BJ (cell line): ENCODE measurements at regions not wholly inside any gene's neighbourhood (a gene's known extent, or its start where the extent isn't known, plus 50 kb on each side); places are given as distances from the start of the nearest gene placed in this dataset.

Experiments used
- CTCF ChIA-PET: fragments of 350-600 bp; formaldehyde crosslinking; extraction: SDS; loops from one replicate; lab custom pipeline; 2021; ENCODE audit warnings: antibody characterized with exemption, inconsistent platforms; lab: Yijun Ruan, JAX
- POLR2A ChIA-PET: fragments of 300-600 bp; sonication (Branson Sonifier 250); formaldehyde crosslinking; extraction: SDS; loops from one replicate; lab custom pipeline; 2021; ENCODE audit warnings: antibody characterized with exemption; lab: Charles Lee
- DNase-seq: peaks from one replicate; pipeline ENCODE4 v3.0.0-alpha.2; 2011; ENCODE audit warnings: low read depth
- H3K27me3 ChIP-seq: 2 replicates; pipeline ENCODE4 v1.6.0; 2011; ENCODE audit warnings: low read length; ENCODE audit not compliant: control insufficient read depth, insufficient read depth
- H3K36me3 ChIP-seq: 2 replicates; pipeline ENCODE4 v1.5.1; 2011; ENCODE audit warnings: low read length; ENCODE audit not compliant: control insufficient read depth, insufficient read depth
- H3K4me3 ChIP-seq: 2 replicates; pipeline ENCODE4 v1.5.1; 2011; ENCODE audit warnings: low read depth, mild to moderate bottlenecking, control low read depth, low read length
- CTCF ChIP-seq: IDR thresholded peaks from 2 replicates; pipeline ENCODE4 v1.5.1; 2011; ENCODE audit warnings: low read depth, mild to moderate bottlenecking, control low read depth, inconsistent platforms, low read length, moderate library complexity; ENCODE audit not compliant: insufficient read depth

GRCh38 chr15:70491641-70492040 is 271.7 kb downstream of the UACA start:
- DNase-seq, result no peak
- no peak for TF ChIP-seq CTCF
- CTCF ChIA-PET, result interaction anchor here (1.8 kb wide), 1 partner anchor 1015 kb away, joined by 4 read pairs; no protein-coding TSS in a partner anchor
- Histone ChIP-seq H3K4me3 (no peak overlapping the region), H3K36me3 (no peaks in the 10 kb centered on the region), H3K27me3 (peaks cover 9% of the 10 kb centered on the region)
- POLR2A ChIA-PET, result interaction anchor here (0.6 kb wide), 1 partner anchor 164 kb away, joined by 6 read pairs; no protein-coding TSS in a partner anchor

- H3K36me3 ChIP-seq, result no peaks in the 10 kb centered on the region
- H3K4me3 ChIP-seq, result no peak overlapping the region
- no peak for TF ChIP-seq CTCF
- ChIA-PET CTCF (interaction anchor here (1.8 kb wide), 1 partner anchor 1015 kb away, joined by 4 read pairs; no protein-coding TSS in a partner anchor), POLR2A (no interaction called here)
- DNase-seq, result no peak
- H3K27me3 ChIP-seq, result peaks cover 9% of the 10 kb centered on the region
These were observed 272.1 kb downstream of the UACA start for GRCh38 chr15:70491201-70491621.

- CTCF ChIA-PET, result no interaction called here
- POLR2A ChIA-PET, result no interaction called here
- H3K4me3 ChIP-seq, result no peak overlapping the region
- TF ChIP-seq CTCF, result no peak
- no peaks in the 10 kb centered on the region for H3K36me3 ChIP-seq
- no peak for DNase-seq
- peaks cover 9% of the 10 kb centered on the region for H3K27me3 ChIP-seq
These were observed 272.6 kb downstream of the UACA start for GRCh38 chr15:70490838-70491155.

GRCh38 chr15:70490148-70490837 is 273.1 kb downstream of the UACA start:
- peaks cover 9% of the 10 kb centered on the region for H3K27me3 ChIP-seq
- no peak for DNase-seq
- no peak for TF ChIP-seq CTCF
- ChIA-PET CTCF (interaction anchor here (1.1 to 3.3 kb wide), 6 partner anchors 11 to 1013 kb away, joined by 3 to 21 read pairs (median 4); no protein-coding TSS in a partner anchor), POLR2A (no interaction called here)
- no peak overlapping the region for H3K4me3 ChIP-seq
- H3K36me3 ChIP-seq, result no peaks in the 10 kb centered on the region

GRCh38 chr15:70488941-70489848 is 274.2 kb downstream of the UACA start:
- H3K4me3 ChIP-seq, result no peak overlapping the region
- POLR2A ChIA-PET, result no interaction called here

More at GRCh38 chr15:70488941-70489848, 274.2 kb downstream of the UACA start:
- H3K36me3 ChIP-seq, result no peaks in the 10 kb centered on the region
- H3K27me3 ChIP-seq, result peaks cover 13% of the 10 kb centered on the region
- CTCF ChIA-PET, result interaction anchor here (1.0 to 3.4 kb wide), 18 partner anchors 10 to 1022 kb away, joined by 3 to 21 read pairs (median 4); no protein-coding TSS in a partner anchor
- no peak for TF ChIP-seq CTCF
- DNase-seq, result no peak
